HEK293T (cell line): ENCODE measurements at regions not wholly inside any gene's neighbourhood (a gene's known extent, or its start where the extent isn't known, plus 50 kb on each side); places are given as distances from the start of the nearest gene placed in this dataset.

Experiments
- ELF4 ChIP-seq: fragments of 450-650 bp; IDR thresholded peaks from 2 replicates; pipeline ENCODE4 v1.6.1; 2017; ENCODE audit warnings: antibody characterized with exemption
- FOXK2 ChIP-seq: fragments of 450-650 bp; IDR thresholded peaks from 2 replicates; pipeline ENCODE4 v1.6.1; 2016; ENCODE audit warnings: mild to moderate bottlenecking
- FOXM1 ChIP-seq: fragments of 450-650 bp; IDR thresholded peaks from 2 replicates; pipeline ENCODE4 v1.6.1; 2017; ENCODE audit warnings: mild to moderate bottlenecking, borderline replicate concordance
- HDGF ChIP-seq: fragments of 450-650 bp; IDR thresholded peaks from 2 replicates; pipeline ENCODE4 v1.6.1; 2017; ENCODE audit warnings: antibody characterized with exemption, borderline replicate concordance
- LEF1 ChIP-seq: fragments of 450-650 bp; IDR thresholded peaks from 2 replicates; pipeline ENCODE4 v1.6.1; 2017; ENCODE audit warnings: mild to moderate bottlenecking, borderline replicate concordance
- NFRKB ChIP-seq: fragments of 450-650 bp; IDR thresholded peaks from 2 replicates; pipeline ENCODE4 v1.6.1; 2016; ENCODE audit warnings: mild to moderate bottlenecking, moderate library complexity
- PKNOX1 ChIP-seq: fragments of 450-650 bp; IDR thresholded peaks from 2 replicates; pipeline ENCODE4 v1.6.1; 2016
- SP1 ChIP-seq: fragments of 450-650 bp; IDR thresholded peaks from 2 replicates; pipeline ENCODE4 v1.6.1; 2017
- TARDBP ChIP-seq: fragments of 450-650 bp; IDR thresholded peaks from 2 replicates; pipeline ENCODE4 v1.6.1; 2016
- ZNF384 ChIP-seq: fragments of 450-650 bp; IDR thresholded peaks from 2 replicates; pipeline ENCODE4 v1.6.1; 2016

- TF ChIP-seq TARDBP: no peak
- TF ChIP-seq ELF4: no peak
- no peak for TF ChIP-seq HDGF
- TF ChIP-seq ZNF384: no peak
- TF ChIP-seq LEF1: no peak
- TF ChIP-seq FOXM1: no peak
- no peak for TF ChIP-seq NFRKB
- TF ChIP-seq SP1: no peak
- no peak for TF ChIP-seq FOXK2
- TF ChIP-seq PKNOX1: no peak
Measured at GRCh38 chr7:69019437-69019836, 578.8 kb upstream of the AUTS2 start.
